Bronchial epithelial cell (primary cell): ENCODE measurements at regions not wholly inside any gene's neighbourhood (a gene's known extent, or its start where the extent isn't known, plus 50 kb on each side); places are given as distances from the start of the nearest gene placed in this dataset.

Experiments
- DNase-seq: peaks from one replicate; pipeline ENCODE4 v3.0.0-alpha.2; 2010; ENCODE audit warnings: low read depth
- FAIRE-seq: peaks from 2 replicates; lab custom pipeline; 2011; peaks lifted over from hg19 to GRCh38; lab: Jason Lieb, UNC
- H3K27me3 ChIP-seq: 2 replicates; pipeline ENCODE4 v1.5.1; 2011; ENCODE audit warnings: low read length; ENCODE audit not compliant: control insufficient read depth, insufficient read depth
- H3K36me3 ChIP-seq: 2 replicates; pipeline ENCODE4 v1.5.1; 2011; ENCODE audit warnings: low read length; ENCODE audit not compliant: control insufficient read depth, insufficient read depth
- H3K4me3 ChIP-seq: 2 replicates; pipeline ENCODE4 v1.5.1; 2011; ENCODE audit warnings: mild to moderate bottlenecking, low read depth, low read length, control low read depth
- TF ChIP-seq, protein P1 (sequence below): IDR thresholded peaks from 2 replicates; pipeline ENCODE4 v1.5.1; 2011; ENCODE audit warnings: mild to moderate bottlenecking, moderate library complexity, low read length, control low read depth, inconsistent platforms; ENCODE audit not compliant: insufficient read depth, severe bottlenecking

GRCh38 chr14:35197015-35197414, 74.7 kb downstream of the PRORP start:
- Histone ChIP-seq H3K27me3 (no peaks in the 10 kb centered on the region), H3K36me3 (no peaks in the 10 kb centered on the region), H3K4me3 (no peak overlapping the region)
- TF ChIP-seq, protein P1, sequence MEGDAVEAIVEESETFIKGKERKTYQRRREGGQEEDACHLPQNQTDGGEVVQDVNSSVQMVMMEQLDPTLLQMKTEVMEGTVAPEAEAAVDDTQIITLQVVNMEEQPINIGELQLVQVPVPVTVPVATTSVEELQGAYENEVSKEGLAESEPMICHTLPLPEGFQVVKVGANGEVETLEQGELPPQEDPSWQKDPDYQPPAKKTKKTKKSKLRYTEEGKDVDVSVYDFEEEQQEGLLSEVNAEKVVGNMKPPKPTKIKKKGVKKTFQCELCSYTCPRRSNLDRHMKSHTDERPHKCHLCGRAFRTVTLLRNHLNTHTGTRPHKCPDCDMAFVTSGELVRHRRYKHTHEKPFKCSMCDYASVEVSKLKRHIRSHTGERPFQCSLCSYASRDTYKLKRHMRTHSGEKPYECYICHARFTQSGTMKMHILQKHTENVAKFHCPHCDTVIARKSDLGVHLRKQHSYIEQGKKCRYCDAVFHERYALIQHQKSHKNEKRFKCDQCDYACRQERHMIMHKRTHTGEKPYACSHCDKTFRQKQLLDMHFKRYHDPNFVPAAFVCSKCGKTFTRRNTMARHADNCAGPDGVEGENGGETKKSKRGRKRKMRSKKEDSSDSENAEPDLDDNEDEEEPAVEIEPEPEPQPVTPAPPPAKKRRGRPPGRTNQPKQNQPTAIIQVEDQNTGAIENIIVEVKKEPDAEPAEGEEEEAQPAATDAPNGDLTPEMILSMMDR = no peak
- peak; percentile 91 for DNase-seq
- FAIRE-seq = no peak

- FAIRE-seq = no peak
- TF ChIP-seq, protein P1 = no peak
- no peaks in the 10 kb centered on the region for H3K27me3 ChIP-seq
- no peaks in the 10 kb centered on the region for H3K36me3 ChIP-seq
- H3K4me3 ChIP-seq = no peak overlapping the region
- DNase-seq = peak; percentile 23
These were observed 78.7 kb downstream of the PRORP start for GRCh38 chr14:35201066-35201465.

GRCh38 chr14:35202195-35202594, 79.8 kb downstream of the PRORP start:
- TF ChIP-seq, protein P1 = no peak
- H3K4me3 ChIP-seq = no peak overlapping the region
- no peak for DNase-seq
- no peak for FAIRE-seq
- H3K27me3 ChIP-seq = no peaks in the 10 kb centered on the region
- H3K36me3 ChIP-seq = no peaks in the 10 kb centered on the region

DNA sequence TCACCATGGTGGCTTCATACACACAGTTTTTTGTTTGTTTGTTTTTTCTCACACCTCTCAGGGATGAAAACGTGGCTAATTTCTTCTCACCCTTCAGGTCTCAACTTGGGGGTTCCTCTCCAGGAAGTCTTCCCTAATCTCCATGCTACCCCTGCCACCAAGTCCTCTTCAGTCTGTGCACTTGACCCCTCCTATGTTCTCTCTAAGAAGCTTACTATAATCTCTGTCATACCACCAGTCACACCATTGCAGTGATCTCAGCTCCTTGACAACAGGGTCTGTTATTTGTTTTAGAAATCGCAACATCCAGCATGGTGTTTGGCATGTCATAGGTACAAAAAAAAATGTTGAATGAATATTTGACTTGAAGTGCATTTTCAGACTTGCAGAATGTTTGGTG, 83.4 kb downstream of the PRORP start:
- H3K4me3 ChIP-seq = no peak overlapping the region
- TF ChIP-seq, protein P1 = no peak
- FAIRE-seq = no peak
- no peaks in the 10 kb centered on the region for H3K36me3 ChIP-seq
- H3K27me3 ChIP-seq = no peaks in the 10 kb centered on the region
- DNase-seq = no peak

DNA sequence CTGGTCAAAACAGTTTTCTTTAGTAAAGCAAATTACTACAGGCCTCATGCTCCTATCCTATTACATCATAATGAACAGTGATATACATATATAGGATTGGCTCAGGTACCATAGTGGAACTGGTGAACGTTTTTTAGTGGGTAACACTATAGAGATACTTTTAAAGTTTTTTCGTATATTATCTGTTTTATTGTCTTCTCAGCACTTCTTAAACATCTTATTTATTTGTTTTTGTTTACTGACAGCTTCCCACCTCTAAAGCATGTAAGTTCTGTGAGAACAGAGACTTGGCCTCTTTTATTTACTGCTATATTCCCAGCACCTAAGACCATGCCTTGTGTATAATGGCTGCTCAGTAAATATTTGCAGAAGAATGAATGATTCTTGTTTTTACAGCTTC, 81.1 kb upstream of the PSMA6 start:
- TF ChIP-seq, protein P1 = no peak
- FAIRE-seq = no peak
- no peak overlapping the region for H3K4me3 ChIP-seq
- no peak for DNase-seq
- no peaks in the 10 kb centered on the region for H3K27me3 ChIP-seq
- H3K36me3 ChIP-seq = no peaks in the 10 kb centered on the region

- no peaks in the 10 kb centered on the region for H3K27me3 ChIP-seq
- no peak overlapping the region for H3K4me3 ChIP-seq
- no peak for DNase-seq
- FAIRE-seq = peak; percentile 62
- TF ChIP-seq, protein P1 = no peak
- no peaks in the 10 kb centered on the region for H3K36me3 ChIP-seq
These were observed 79.6 kb upstream of the PSMA6 start for GRCh38 chr14:35212471-35213142.
